ENCODE measurements at regions not wholly inside any gene's neighbourhood (a gene's known extent, or its start where the extent isn't known, plus 50 kb on each side); places are given as distances from the start of the nearest gene placed in this dataset.

DNA sequence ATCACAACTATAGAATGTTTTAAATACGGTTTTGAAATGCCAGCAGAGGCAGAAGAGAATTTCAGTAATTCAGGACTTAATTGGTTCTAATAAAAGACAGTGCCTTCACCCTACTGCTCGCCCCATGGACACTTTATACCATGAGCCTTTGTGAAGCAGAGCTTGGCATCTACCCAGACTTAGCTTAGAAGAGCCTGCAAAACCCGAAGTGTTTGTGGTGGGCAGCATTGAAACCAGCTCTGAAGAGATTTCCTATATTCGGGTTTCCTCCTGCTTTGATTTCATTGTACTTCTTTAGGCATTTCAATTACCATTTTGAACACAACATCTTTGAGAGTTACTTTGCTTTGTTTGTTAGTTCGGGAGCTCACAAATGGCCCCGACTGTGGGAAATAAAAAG, 185.1 kb upstream of the MTNR1B start:
- no peak for TF ChIP-seq POLR2A (IDR thresholded peaks at IDR 0.05; ENCODE audit: low read length)
- no peak for TF ChIP-seq GATA1 (IDR thresholded peaks at IDR 0.05; ENCODE audit: low read depth, low read length)
